OCI-LY3 (cell line): ENCODE measurements at regions not wholly inside any gene's neighbourhood (a gene's known extent, or its start where the extent isn't known, plus 50 kb on each side); places are given as distances from the start of the nearest gene placed in this dataset.

ENCODE experiments used
- H2AFZ ChIP-seq: fragments of 200-600, 300-600 bp; shearing (Covaris generic); 2 replicates; pipeline ENCODE4 v1.6.0; 2014; ENCODE audit warnings: antibody characterized with exemption, low read depth, low read length
- H3K27ac ChIP-seq: fragments of 200-600, 300-600 bp; sonication (generic); 2 replicates; pipeline ENCODE4 v1.5.1; 2014; ENCODE audit warnings: mild to moderate bottlenecking, low read length, moderate library complexity, mixed read lengths
- H3K27me3 ChIP-seq: fragments of 200-600, 300-600 bp; sonication (generic); 2 replicates; pipeline ENCODE4 v1.6.1; 2014; ENCODE audit warnings: low read depth, low read length, mixed read lengths
- H3K36me3 ChIP-seq: fragments of 200-600, 300-600 bp; sonication (generic); replicated peaks from 2 replicates; pipeline ENCODE3; 2014; ENCODE audit warnings: low read depth, low read length, mixed read lengths
- H3K4me1 ChIP-seq: fragments of 300-600, 200-600 bp; sonication (generic); 2 replicates; pipeline ENCODE4 v1.6.1; 2014; ENCODE audit warnings: low read length, mixed read lengths
- H3K4me2 ChIP-seq: fragments of 200-600, 300-600 bp; sonication (generic); 2 replicates; pipeline ENCODE4 v1.6.1; 2014; ENCODE audit warnings: low read length, mixed read lengths
- H3K4me3 ChIP-seq: fragments of 300-600, 200-600 bp; sonication (generic); 2 replicates; pipeline ENCODE4 v1.5.1; 2014; ENCODE audit warnings: antibody characterized with exemption, mild to moderate bottlenecking, low read length, moderate library complexity
- H3K79me2 ChIP-seq: fragments of 300-600, 200-600 bp; shearing (Covaris generic); 2 replicates; pipeline ENCODE4 v1.6.1; 2014; ENCODE audit warnings: mild to moderate bottlenecking, low read length, mixed read lengths
- H3K9ac ChIP-seq: fragments of 300-600, 200-600 bp; shearing (Covaris generic); 2 replicates; pipeline ENCODE4 v1.6.0; 2014; ENCODE audit warnings: mild to moderate bottlenecking, low read length, moderate library complexity
- H3K9me3 ChIP-seq: fragments of 200-600, 300-600 bp; shearing (Covaris generic); 2 replicates; pipeline ENCODE4 v1.6.1; 2014; ENCODE audit warnings: low read length, mixed read lengths; ENCODE audit not compliant: insufficient read depth
- H4K20me1 ChIP-seq: fragments of 200-600, 300-600 bp; sonication (generic); 2 replicates; pipeline ENCODE4 v1.6.1; 2016; ENCODE audit warnings: low read length, mixed read lengths; ENCODE audit not compliant: insufficient read depth
- CTCF ChIP-seq: fragments of 200-600, 300-600 bp; sonication (generic); IDR thresholded peaks from 2 replicates; pipeline ENCODE4 v1.5.1; 2014; ENCODE audit warnings: antibody characterized with exemption, low read length, low read depth
- EZH2phosphoT487 ChIP-seq: fragments of 200-600 bp; shearing (Covaris generic); IDR thresholded peaks from 2 replicates; pipeline ENCODE4 v1.6.1; 2018; ENCODE audit warnings: antibody characterized with exemption, mixed run types, low read depth

- Histone ChIP-seq H3K27me3 (no peaks in the 10 kb centered on the region), H2AFZ (no peak overlapping the region)
Observed at GRCh38 chr7:19206721-19207120, 61.5 kb upstream of the FERD3L start.

GRCh38 chr7:19203686-19204085 is 58.5 kb upstream of the FERD3L start:
- Histone ChIP-seq H3K27ac (no peak overlapping the region), H3K4me2 (no peak overlapping the region), H3K4me3 (no peak overlapping the region), H2AFZ (no peak overlapping the region), H3K4me1 (no peaks in the 10 kb centered on the region), H3K9ac (no peak overlapping the region), H4K20me1 (no peaks in the 10 kb centered on the region), H3K36me3 (no peaks in the 10 kb centered on the region), H3K27me3 (no peaks in the 10 kb centered on the region), H3K9me3 (no peaks in the 10 kb centered on the region), H3K79me2 (no peaks in the 10 kb centered on the region)
- TF ChIP-seq CTCF: no peak
- no peak for TF ChIP-seq EZH2phosphoT487

More at GRCh38 chr7:19206721-19207120, 61.5 kb upstream of the FERD3L start:
- no peak overlapping the region for H3K4me2 ChIP-seq
- H3K79me2 ChIP-seq: no peaks in the 10 kb centered on the region
- no peaks in the 10 kb centered on the region for H3K9me3 ChIP-seq
- no peak for TF ChIP-seq EZH2phosphoT487
- H3K36me3 ChIP-seq: no peaks in the 10 kb centered on the region
- H4K20me1 ChIP-seq: no peaks in the 10 kb centered on the region
- no peak overlapping the region for H3K4me3 ChIP-seq
- H3K9ac ChIP-seq: no peak overlapping the region
- H3K27ac ChIP-seq: no peak overlapping the region
- no peaks in the 10 kb centered on the region for H3K4me1 ChIP-seq

DNA sequence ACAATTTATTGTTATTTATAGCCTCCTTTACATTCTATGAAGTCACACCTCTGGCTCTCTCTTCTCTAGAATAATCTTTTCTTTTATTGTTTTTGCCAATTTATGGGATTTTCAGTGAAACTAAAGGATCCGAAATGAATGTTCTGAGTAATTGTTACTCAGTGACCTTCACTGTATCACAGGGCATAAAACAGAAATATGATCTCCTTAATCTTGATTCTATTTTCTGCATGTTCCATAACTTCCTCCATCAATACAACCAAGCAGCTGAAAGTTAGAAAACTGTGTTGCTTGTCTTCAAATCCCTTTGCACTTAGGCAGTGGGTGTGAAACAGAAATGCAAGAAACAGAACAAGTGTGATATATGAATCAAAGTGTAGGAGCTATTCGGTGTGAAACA is 57.4 kb upstream of the FERD3L start:
- H3K9me3 ChIP-seq: no peaks in the 10 kb centered on the region
- no peak overlapping the region for H3K4me3 ChIP-seq
- no peaks in the 10 kb centered on the region for H3K4me1 ChIP-seq
- no peak overlapping the region for H2AFZ ChIP-seq
- H3K79me2 ChIP-seq: no peaks in the 10 kb centered on the region
- H3K36me3 ChIP-seq: no peaks in the 10 kb centered on the region
- no peak overlapping the region for H3K27ac ChIP-seq
- no peak overlapping the region for H3K4me2 ChIP-seq
- TF ChIP-seq CTCF (no peak), EZH2phosphoT487 (no peak)
- no peaks in the 10 kb centered on the region for H3K27me3 ChIP-seq
- H4K20me1 ChIP-seq: no peaks in the 10 kb centered on the region
- H3K9ac ChIP-seq: no peak overlapping the region
